ENCODE measurements at regions not wholly inside any gene's neighbourhood (a gene's known extent, or its start where the extent isn't known, plus 50 kb on each side); places are given as distances from the start of the nearest gene placed in this dataset.

DNA sequence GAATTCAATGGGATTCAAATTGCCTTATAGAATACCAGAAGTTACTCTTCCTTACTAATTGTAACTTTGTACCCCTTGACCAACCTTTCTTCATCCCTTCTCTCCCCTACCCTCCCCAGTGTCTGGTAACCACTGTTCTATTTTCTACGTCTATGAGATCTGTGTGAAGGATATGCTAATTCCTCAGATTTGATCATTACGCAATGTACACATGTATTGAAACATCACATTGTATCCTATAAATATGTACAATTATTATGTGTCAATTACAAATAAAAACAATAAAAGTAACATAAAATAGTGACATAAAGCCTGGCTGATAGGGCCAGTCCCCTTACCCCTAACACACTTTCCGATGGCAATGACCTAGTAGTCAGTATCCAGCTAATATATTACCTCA is 95.1 kb upstream of the GRIA3 start:
- TF ChIP-seq, protein P1, sequence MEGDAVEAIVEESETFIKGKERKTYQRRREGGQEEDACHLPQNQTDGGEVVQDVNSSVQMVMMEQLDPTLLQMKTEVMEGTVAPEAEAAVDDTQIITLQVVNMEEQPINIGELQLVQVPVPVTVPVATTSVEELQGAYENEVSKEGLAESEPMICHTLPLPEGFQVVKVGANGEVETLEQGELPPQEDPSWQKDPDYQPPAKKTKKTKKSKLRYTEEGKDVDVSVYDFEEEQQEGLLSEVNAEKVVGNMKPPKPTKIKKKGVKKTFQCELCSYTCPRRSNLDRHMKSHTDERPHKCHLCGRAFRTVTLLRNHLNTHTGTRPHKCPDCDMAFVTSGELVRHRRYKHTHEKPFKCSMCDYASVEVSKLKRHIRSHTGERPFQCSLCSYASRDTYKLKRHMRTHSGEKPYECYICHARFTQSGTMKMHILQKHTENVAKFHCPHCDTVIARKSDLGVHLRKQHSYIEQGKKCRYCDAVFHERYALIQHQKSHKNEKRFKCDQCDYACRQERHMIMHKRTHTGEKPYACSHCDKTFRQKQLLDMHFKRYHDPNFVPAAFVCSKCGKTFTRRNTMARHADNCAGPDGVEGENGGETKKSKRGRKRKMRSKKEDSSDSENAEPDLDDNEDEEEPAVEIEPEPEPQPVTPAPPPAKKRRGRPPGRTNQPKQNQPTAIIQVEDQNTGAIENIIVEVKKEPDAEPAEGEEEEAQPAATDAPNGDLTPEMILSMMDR (IDR thresholded peaks at IDR 0.05; ENCODE audit: low read depth, low read length, poor library complexity, severe bottlenecking), result no peak
- no peak for TF ChIP-seq EZH2phosphoT487 (IDR thresholded peaks at IDR 0.05; ENCODE audit: borderline replicate concordance, low read length)
